ENCODE measurements at regions not wholly inside any gene's neighbourhood (a gene's known extent, or its start where the extent isn't known, plus 50 kb on each side); places are given as distances from the start of the nearest gene placed in this dataset.

- peak overlapping the region; percentile 27 for H4K5ac ChIP-seq (ENCODE audit: low read length)
- peak overlapping the region; percentile 31 for H2BK5ac ChIP-seq (ENCODE audit: low read length)
- no peak overlapping the region for H3K4me3 ChIP-seq (ENCODE audit: low read length)
- H3K36me3 ChIP-seq (ENCODE audit: control insufficient read depth, insufficient read depth, low read length) = no peaks in the 10 kb centered on the region
- DNase-seq = no peak
- no peaks in the 10 kb centered on the region for H3K79me1 ChIP-seq (ENCODE audit: low read length)
- peak overlapping the region; percentile 99 for H2BK120ac ChIP-seq (ENCODE audit: low read depth, low read length)
- peak overlapping the region; percentile 71 for H3K4ac ChIP-seq (ENCODE audit: low read depth, low read length)
- peaks cover 4% of the 10 kb centered on the region for H3K4me1 ChIP-seq (ENCODE audit: control insufficient read depth, low read depth, low read length)
- H2BK15ac ChIP-seq (replicated peaks; ENCODE audit: low read depth) = no peak overlapping the region
- no peak overlapping the region for H3K4me2 ChIP-seq (ENCODE audit: low read length)
- no peaks in the 10 kb centered on the region for H3K79me2 ChIP-seq (ENCODE audit: control insufficient read depth, insufficient read depth, low read length)
- peak overlapping the region; percentile 25 for H2AK5ac ChIP-seq (ENCODE audit: low read length)
- no peak overlapping the region for H3K23ac ChIP-seq (ENCODE audit: low read length)
- H4K8ac ChIP-seq (ENCODE audit: low read depth, low read length) = no peak overlapping the region
- H3K56ac ChIP-seq (ENCODE audit: low read length) = peak overlapping the region; percentile 47
- H3K27ac ChIP-seq (ENCODE audit: low read depth, low read length) = no peak overlapping the region
- WGBS (ENCODE audit: extremely low coverage, insufficient coverage, low lambda C conversion rate) = no CpG with 5 or more reads among the region's 10 CpGs
- H3K27me3 ChIP-seq (ENCODE audit: insufficient read depth, low read length, poor library complexity) = no peaks in the 10 kb centered on the region
- H3K9ac ChIP-seq (ENCODE audit: low read length) = peak overlapping the region; percentile 17
- peak overlapping the region; percentile 90 for H3K18ac ChIP-seq (ENCODE audit: low read length)
These were observed 188.1 kb downstream of the QDPR start for GRCh38 chr4:17323554-17324385.

DNA sequence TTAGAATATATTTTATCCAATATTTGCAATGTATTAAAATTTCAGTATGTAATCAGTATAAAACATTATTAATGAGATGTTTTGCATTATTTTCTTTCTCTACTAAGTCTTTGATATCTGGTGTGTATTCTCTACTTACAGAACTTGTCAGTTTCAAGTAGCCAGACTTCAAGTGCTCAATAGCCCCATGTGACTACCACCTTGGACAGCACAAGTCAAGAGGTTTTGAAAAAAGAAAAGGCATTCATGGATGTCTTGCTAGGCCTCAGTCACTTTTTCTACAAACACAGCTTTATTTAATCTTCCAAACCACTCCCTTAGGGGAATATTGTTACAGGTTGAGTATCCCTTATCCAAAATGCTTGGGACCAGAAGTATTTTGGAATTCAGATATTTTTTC, 189.4 kb downstream of the QDPR start:
- Histone ChIP-seq H3K27ac (ENCODE audit: low read depth, low read length) (no peak overlapping the region), H3K36me3 (ENCODE audit: control insufficient read depth, insufficient read depth, low read length) (no peaks in the 10 kb centered on the region), H3K56ac (ENCODE audit: low read length) (no peak overlapping the region), H4K5ac (ENCODE audit: low read length) (no peak overlapping the region), H2BK5ac (ENCODE audit: low read length) (no peak overlapping the region), H3K23ac (ENCODE audit: low read length) (no peak overlapping the region), H4K8ac (ENCODE audit: low read depth, low read length) (no peak overlapping the region), H3K27me3 (ENCODE audit: insufficient read depth, low read length, poor library complexity) (no peaks in the 10 kb centered on the region), H3K4ac (ENCODE audit: low read depth, low read length) (no peak overlapping the region), H2BK120ac (ENCODE audit: low read depth, low read length) (no peak overlapping the region), H3K18ac (ENCODE audit: low read length) (no peak overlapping the region), H3K79me2 (ENCODE audit: control insufficient read depth, insufficient read depth, low read length) (no peaks in the 10 kb centered on the region), H3K79me1 (ENCODE audit: low read length) (no peaks in the 10 kb centered on the region), H2BK15ac (replicated peaks; ENCODE audit: low read depth) (no peak overlapping the region), H3K4me2 (ENCODE audit: low read length) (no peak overlapping the region), H3K4me3 (ENCODE audit: low read length) (no peak overlapping the region), H3K9ac (ENCODE audit: low read length) (no peak overlapping the region), H2AK5ac (ENCODE audit: low read length) (no peak overlapping the region), H3K4me1 (ENCODE audit: control insufficient read depth, low read depth, low read length) (peaks cover 2% of the 10 kb centered on the region)
- DNase-seq = no peak

GRCh38 chr4:17320046-17320445, 191.8 kb downstream of the QDPR start:
- Histone ChIP-seq H3K4me3 (ENCODE audit: low read length) (no peak overlapping the region), H2AK5ac (ENCODE audit: low read length) (no peak overlapping the region), H3K4me2 (ENCODE audit: low read length) (no peak overlapping the region), H4K5ac (ENCODE audit: low read length) (no peak overlapping the region), H3K4me1 (ENCODE audit: control insufficient read depth, low read depth, low read length) (peaks cover 2% of the 10 kb centered on the region), H3K79me1 (ENCODE audit: low read length) (no peaks in the 10 kb centered on the region), H2BK15ac (replicated peaks; ENCODE audit: low read depth) (no peak overlapping the region), H2BK120ac (ENCODE audit: low read depth, low read length) (no peak overlapping the region), H3K23ac (ENCODE audit: low read length) (no peak overlapping the region), H3K36me3 (ENCODE audit: control insufficient read depth, insufficient read depth, low read length) (no peaks in the 10 kb centered on the region), H3K18ac (ENCODE audit: low read length) (no peak overlapping the region), H3K79me2 (ENCODE audit: control insufficient read depth, insufficient read depth, low read length) (no peaks in the 10 kb centered on the region), H2BK5ac (ENCODE audit: low read length) (no peak overlapping the region), H3K9ac (ENCODE audit: low read length) (no peak overlapping the region), H3K4ac (ENCODE audit: low read depth, low read length) (no peak overlapping the region), H3K27me3 (ENCODE audit: insufficient read depth, low read length, poor library complexity) (no peaks in the 10 kb centered on the region), H3K56ac (ENCODE audit: low read length) (no peak overlapping the region), H4K8ac (ENCODE audit: low read depth, low read length) (no peak overlapping the region), H3K27ac (ENCODE audit: low read depth, low read length) (no peak overlapping the region)
- no CpG with 5 or more reads among the region's 6 CpGs for WGBS (ENCODE audit: extremely low coverage, insufficient coverage, low lambda C conversion rate)
- DNase-seq = no peak

GRCh38 chr4:17317526-17317925, 194.4 kb downstream of the QDPR start:
- Histone ChIP-seq H3K4me3 (ENCODE audit: low read length) (no peak overlapping the region), H4K5ac (ENCODE audit: low read length) (no peak overlapping the region)
- WGBS (ENCODE audit: extremely low coverage, insufficient coverage, low lambda C conversion rate) = no CpG with 5 or more reads among the region's 5 CpGs

DNA sequence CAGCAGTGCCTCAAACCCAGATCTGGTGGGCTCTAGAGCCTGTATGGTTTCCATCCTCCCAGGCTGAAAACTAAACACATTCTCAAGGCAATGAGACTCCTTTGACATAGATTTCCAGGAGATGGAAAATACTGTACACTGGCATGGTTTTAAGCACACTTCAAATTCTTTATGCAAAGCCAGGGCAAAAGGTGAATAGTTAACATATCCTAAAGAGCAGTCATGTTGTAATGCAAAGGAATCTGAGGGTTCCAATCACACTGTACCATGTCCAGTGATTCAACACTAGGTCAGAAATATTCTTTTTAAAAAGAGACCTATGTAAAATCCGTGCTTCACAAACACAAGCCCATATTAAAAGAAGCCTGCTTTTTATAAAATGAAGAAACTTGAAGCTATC, 195.3 kb downstream of the QDPR start:
- H4K5ac ChIP-seq (ENCODE audit: low read length) = no peak overlapping the region
- H3K4me2 ChIP-seq (ENCODE audit: low read length) = no peak overlapping the region
- no peak overlapping the region for H2BK120ac ChIP-seq (ENCODE audit: low read depth, low read length)
- H2AK5ac ChIP-seq (ENCODE audit: low read length) = no peak overlapping the region
- no peak overlapping the region for H2BK15ac ChIP-seq (replicated peaks; ENCODE audit: low read depth)
- no peaks in the 10 kb centered on the region for H3K27me3 ChIP-seq (ENCODE audit: insufficient read depth, low read length, poor library complexity)
- H3K36me3 ChIP-seq (ENCODE audit: control insufficient read depth, insufficient read depth, low read length) = no peaks in the 10 kb centered on the region
- no peak overlapping the region for H3K56ac ChIP-seq (ENCODE audit: low read length)
- no CpG with 5 or more reads among the region's 1 CpG for WGBS (ENCODE audit: extremely low coverage, insufficient coverage, low lambda C conversion rate)
- no peaks in the 10 kb centered on the region for H3K4me1 ChIP-seq (ENCODE audit: control insufficient read depth, low read depth, low read length)
- no peak overlapping the region for H3K4ac ChIP-seq (ENCODE audit: low read depth, low read length)
- no peak for DNase-seq
- H3K23ac ChIP-seq (ENCODE audit: low read length) = no peak overlapping the region
- no peaks in the 10 kb centered on the region for H3K79me2 ChIP-seq (ENCODE audit: control insufficient read depth, insufficient read depth, low read length)
- H3K27ac ChIP-seq (ENCODE audit: low read depth, low read length) = no peak overlapping the region
- no peak overlapping the region for H4K8ac ChIP-seq (ENCODE audit: low read depth, low read length)
- no peak overlapping the region for H2BK5ac ChIP-seq (ENCODE audit: low read length)
- no peak overlapping the region for H3K18ac ChIP-seq (ENCODE audit: low read length)
- H3K9ac ChIP-seq (ENCODE audit: low read length) = no peak overlapping the region
- H3K4me3 ChIP-seq (ENCODE audit: low read length) = no peak overlapping the region
- no peaks in the 10 kb centered on the region for H3K79me1 ChIP-seq (ENCODE audit: low read length)

More at GRCh38 chr4:17317526-17317925, 194.4 kb downstream of the QDPR start:
- no peak overlapping the region for H2BK120ac ChIP-seq (ENCODE audit: low read depth, low read length)
- no peak overlapping the region for H3K18ac ChIP-seq (ENCODE audit: low read length)
- no peak overlapping the region for H3K23ac ChIP-seq (ENCODE audit: low read length)
- no peak overlapping the region for H2AK5ac ChIP-seq (ENCODE audit: low read length)
- peak; percentile 69 for DNase-seq
- H3K79me1 ChIP-seq (ENCODE audit: low read length) = no peaks in the 10 kb centered on the region
- H3K4me1 ChIP-seq (ENCODE audit: control insufficient read depth, low read depth, low read length) = no peaks in the 10 kb centered on the region
- H2BK5ac ChIP-seq (ENCODE audit: low read length) = no peak overlapping the region
- H2BK15ac ChIP-seq (replicated peaks; ENCODE audit: low read depth) = no peak overlapping the region
- H3K79me2 ChIP-seq (ENCODE audit: control insufficient read depth, insufficient read depth, low read length) = no peaks in the 10 kb centered on the region
- no peaks in the 10 kb centered on the region for H3K36me3 ChIP-seq (ENCODE audit: control insufficient read depth, insufficient read depth, low read length)
- H3K4me2 ChIP-seq (ENCODE audit: low read length) = no peak overlapping the region
- H3K27me3 ChIP-seq (ENCODE audit: insufficient read depth, low read length, poor library complexity) = no peaks in the 10 kb centered on the region
- no peak overlapping the region for H4K8ac ChIP-seq (ENCODE audit: low read depth, low read length)
- H3K27ac ChIP-seq (ENCODE audit: low read depth, low read length) = no peak overlapping the region
- H3K56ac ChIP-seq (ENCODE audit: low read length) = no peak overlapping the region
- H3K9ac ChIP-seq (ENCODE audit: low read length) = no peak overlapping the region
- H3K4ac ChIP-seq (ENCODE audit: low read depth, low read length) = no peak overlapping the region

DNA sequence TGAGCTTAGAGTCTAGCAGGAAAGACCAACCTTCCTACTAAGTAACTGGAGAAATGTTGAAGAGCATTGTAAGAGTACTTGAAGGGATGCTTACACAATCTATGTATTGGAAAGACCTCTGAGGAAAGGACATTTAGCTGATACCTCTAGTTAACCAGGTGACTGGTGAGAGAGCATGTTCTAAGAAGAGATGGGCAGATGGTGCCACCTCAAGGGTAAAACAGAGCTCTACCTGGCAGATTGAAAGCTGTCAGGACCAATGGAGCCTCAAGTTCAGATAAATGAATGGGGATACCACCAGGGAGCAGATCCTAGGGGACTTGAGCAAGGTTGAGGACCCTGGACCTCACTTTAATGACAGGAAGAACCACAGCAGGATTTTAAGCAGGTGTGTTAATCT, 196.4 kb downstream of the QDPR start:
- Histone ChIP-seq H3K4me2 (ENCODE audit: low read length) (no peak overlapping the region), H3K79me2 (ENCODE audit: control insufficient read depth, insufficient read depth, low read length) (no peaks in the 10 kb centered on the region)

More for the DNA sequence above, 196.4 kb downstream of the QDPR start:
- Histone ChIP-seq H3K18ac (ENCODE audit: low read length) (peak overlapping the region; percentile 51), H3K27ac (ENCODE audit: low read depth, low read length) (no peak overlapping the region), H3K9ac (ENCODE audit: low read length) (no peak overlapping the region), H3K36me3 (ENCODE audit: control insufficient read depth, insufficient read depth, low read length) (no peaks in the 10 kb centered on the region), H3K23ac (ENCODE audit: low read length) (no peak overlapping the region), H4K5ac (ENCODE audit: low read length) (no peak overlapping the region), H3K56ac (ENCODE audit: low read length) (no peak overlapping the region), H4K8ac (ENCODE audit: low read depth, low read length) (no peak overlapping the region), H2BK120ac (ENCODE audit: low read depth, low read length) (no peak overlapping the region), H2AK5ac (ENCODE audit: low read length) (no peak overlapping the region), H3K4me1 (ENCODE audit: control insufficient read depth, low read depth, low read length) (no peaks in the 10 kb centered on the region), H3K4me3 (ENCODE audit: low read length) (no peak overlapping the region), H3K4ac (ENCODE audit: low read depth, low read length) (no peak overlapping the region), H2BK15ac (replicated peaks; ENCODE audit: low read depth) (no peak overlapping the region), H2BK5ac (ENCODE audit: low read length) (no peak overlapping the region), H3K27me3 (ENCODE audit: insufficient read depth, low read length, poor library complexity) (no peaks in the 10 kb centered on the region), H3K79me1 (ENCODE audit: low read length) (no peaks in the 10 kb centered on the region)
- DNase-seq = peak; percentile 42
